Astrocyte of the cerebellum (primary cell): ENCODE measurements at regions not wholly inside any gene's neighbourhood (a gene's known extent, or its start where the extent isn't known, plus 50 kb on each side); places are given as distances from the start of the nearest gene placed in this dataset.

Experiments
- DNase-seq: peaks from one replicate; pipeline ENCODE4 v3.0.0-alpha.2; 2011; ENCODE audit warnings: low read depth
- H3K4me3 ChIP-seq: 2 replicates; pipeline ENCODE4 v1.5.1; 2011; ENCODE audit warnings: mild to moderate bottlenecking, low read depth, low read length, moderate library complexity
- CTCF ChIP-seq: IDR thresholded peaks from 2 replicates; pipeline ENCODE4 v1.5.1; 2012; ENCODE audit warnings: low read length, low read depth, moderate library complexity, mild to moderate bottlenecking; ENCODE audit errors: missing control alignments
- in situ Hi-C: cut with HindIII; loops from 2 replicates; pipeline ENCODE4 v1.10.0; 2017; ENCODE audit warnings: low sequenced_read_pairs

- in situ Hi-C loops, result no loop called here
- no peak overlapping the region for H3K4me3 ChIP-seq
- TF ChIP-seq CTCF, result no peak
- no peak for DNase-seq
Measured at GRCh38 chr11:29368126-29368525, 648.7 kb downstream of the KCNA4 start.

- in situ Hi-C loops, result no loop called here
- TF ChIP-seq CTCF, result no peak
Measured at GRCh38 chr11:29364006-29364405, 652.8 kb downstream of the KCNA4 start.

GRCh38 chr11:29361369-29361768 lies 655.5 kb downstream of the KCNA4 start:
- DNase-seq, result no peak
- H3K4me3 ChIP-seq, result no peak overlapping the region
- in situ Hi-C loops, result no loop called here
- no peak for TF ChIP-seq CTCF

More at GRCh38 chr11:29364006-29364405, 652.8 kb downstream of the KCNA4 start:
- H3K4me3 ChIP-seq, result no peak overlapping the region
- DNase-seq, result no peak

GRCh38 chr11:29353833-29354232 lies 663.0 kb downstream of the KCNA4 start:
- H3K4me3 ChIP-seq, result no peak overlapping the region
- no peak for TF ChIP-seq CTCF
- no peak for DNase-seq
- in situ Hi-C loops, result no loop called here

- no peak overlapping the region for H3K4me3 ChIP-seq
- in situ Hi-C loops, result no loop called here
- no peak for TF ChIP-seq CTCF
- DNase-seq, result no peak
Measured at GRCh38 chr11:29352273-29352795, 664.5 kb downstream of the KCNA4 start.

- no peak for TF ChIP-seq CTCF
- no peak overlapping the region for H3K4me3 ChIP-seq
- no peak for DNase-seq
- in situ Hi-C loops, result no loop called here
Measured at GRCh38 chr11:29351301-29351873, 665.4 kb downstream of the KCNA4 start.
